OCI-LY1 (cell line): ENCODE measurements at regions not wholly inside any gene's neighbourhood (a gene's known extent, or its start where the extent isn't known, plus 50 kb on each side); places are given as distances from the start of the nearest gene placed in this dataset.

Experiments used
- H2AFZ ChIP-seq: fragments of 200-600 bp; sonication (generic), shearing (Covaris generic); 2 replicates; pipeline ENCODE4 v1.6.0; 2014; ENCODE audit warnings: antibody characterized with exemption, mild to moderate bottlenecking, low read length
- H3F3A ChIP-seq: fragments of 200-600 bp; sonication (generic), shearing (Covaris generic); 2 replicates; pipeline ENCODE4 v1.6.0; 2014; ENCODE audit warnings: mild to moderate bottlenecking, antibody characterized with exemption, low read length, moderate library complexity; ENCODE audit not compliant: insufficient read depth
- H3K27ac ChIP-seq: fragments of 200-600 bp; sonication (generic); 2 replicates; pipeline ENCODE4 v1.5.1; 2014; ENCODE audit warnings: low read length, mixed run types, mild to moderate bottlenecking, low read depth; ENCODE audit not compliant: poor library complexity, severe bottlenecking
- H3K27me3 ChIP-seq: fragments of 200-600 bp; sonication (generic); 2 replicates; pipeline ENCODE4 v1.6.0; 2014; ENCODE audit warnings: antibody characterized with exemption, mild to moderate bottlenecking, low read length, moderate library complexity; ENCODE audit not compliant: insufficient read depth
- H3K36me3 ChIP-seq: fragments of 200-600 bp; sonication (generic); 2 replicates; pipeline ENCODE4 v1.6.1; 2014; ENCODE audit warnings: mild to moderate bottlenecking, antibody characterized with exemption, low read length, moderate library complexity, mixed read lengths; ENCODE audit not compliant: insufficient read depth
- H3K4me1 ChIP-seq: fragments of 200-600 bp; sonication (generic); 2 replicates; pipeline ENCODE4 v1.5.1; 2014; ENCODE audit warnings: mild to moderate bottlenecking, low read length, moderate library complexity; ENCODE audit not compliant: insufficient read depth, severe bottlenecking
- H3K4me2 ChIP-seq: fragments of 200-600 bp; sonication (generic), shearing (Covaris generic); 2 replicates; pipeline ENCODE4 v1.6.1; 2014; ENCODE audit warnings: low read length
- H3K4me3 ChIP-seq: fragments of 200-600 bp; sonication (generic); 2 replicates; pipeline ENCODE4 v1.5.1; 2014; ENCODE audit warnings: low read length, low read depth, mild to moderate bottlenecking, mixed read lengths; ENCODE audit not compliant: poor library complexity, severe bottlenecking
- H3K79me2 ChIP-seq: fragments of 200-600 bp; shearing (Covaris generic); 2 replicates; pipeline ENCODE4 v1.6.1; 2016; ENCODE audit warnings: mixed run types, low read length, mixed read lengths; ENCODE audit not compliant: insufficient read depth
- H3K9ac ChIP-seq: fragments of 200-600 bp; sonication (generic), shearing (Covaris generic); 2 replicates; pipeline ENCODE4 v1.6.1; 2014; ENCODE audit warnings: mild to moderate bottlenecking, low read length, mixed read lengths
- H3K9me2 ChIP-seq: fragments of 200-600 bp; sonication (generic), shearing (Covaris generic); 2 replicates; pipeline ENCODE4 v1.6.1; 2014; ENCODE audit warnings: low read depth, mild to moderate bottlenecking, low read length, mixed read lengths
- H3K9me3 ChIP-seq: fragments of 200-600 bp; shearing (Covaris generic); 2 replicates; pipeline ENCODE4 v1.6.1; 2014; ENCODE audit warnings: low read length, mixed read lengths
- H4K20me1 ChIP-seq: fragments of 200-600 bp; sonication (generic), shearing (Covaris generic); 2 replicates; pipeline ENCODE4 v1.6.0; 2016; ENCODE audit warnings: mild to moderate bottlenecking, low read length; ENCODE audit not compliant: insufficient read depth
- CTCF ChIP-seq: fragments of 200-600 bp; sonication (generic), shearing (Covaris generic); IDR thresholded peaks from 2 replicates; pipeline ENCODE4 v1.5.1; 2017; ENCODE audit warnings: mild to moderate bottlenecking, antibody characterized with exemption, low read length, moderate library complexity, mixed read lengths
- EZH2 ChIP-seq: fragments of 200-600 bp; sonication (generic), shearing (Covaris generic); IDR thresholded peaks from 2 replicates; pipeline ENCODE4 v1.8.0; 2017; ENCODE audit warnings: borderline replicate concordance, mixed run types, mild to moderate bottlenecking, antibody characterized with exemption, low read length, moderate library complexity, mixed read lengths

- H3K79me2 ChIP-seq = no peaks in the 10 kb centered on the region
- TF ChIP-seq CTCF = no peak
- no peak for TF ChIP-seq EZH2
- no peaks in the 10 kb centered on the region for H3F3A ChIP-seq
- H3K4me2 ChIP-seq = no peak overlapping the region
- H3K4me1 ChIP-seq = no peaks in the 10 kb centered on the region
- H3K9ac ChIP-seq = no peak overlapping the region
- H4K20me1 ChIP-seq = no peaks in the 10 kb centered on the region
- no peak overlapping the region for H3K4me3 ChIP-seq
- H3K27me3 ChIP-seq = no peaks in the 10 kb centered on the region
- no peak overlapping the region for H2AFZ ChIP-seq
- H3K27ac ChIP-seq = no peak overlapping the region
- no peaks in the 10 kb centered on the region for H3K9me3 ChIP-seq
- no peaks in the 10 kb centered on the region for H3K36me3 ChIP-seq
- no peaks in the 10 kb centered on the region for H3K9me2 ChIP-seq
Measured at GRCh38 chr1:59141267-59141863, 155.5 kb upstream of the FGGY start.

GRCh38 chr1:59142311-59143132, 154.4 kb upstream of the FGGY start:
- no peak overlapping the region for H3K27ac ChIP-seq
- no peaks in the 10 kb centered on the region for H3K36me3 ChIP-seq
- no peak overlapping the region for H3K9ac ChIP-seq
- H2AFZ ChIP-seq = no peak overlapping the region
- no peaks in the 10 kb centered on the region for H3K27me3 ChIP-seq
- H3F3A ChIP-seq = no peaks in the 10 kb centered on the region
- no peaks in the 10 kb centered on the region for H4K20me1 ChIP-seq
- no peaks in the 10 kb centered on the region for H3K9me2 ChIP-seq
- no peaks in the 10 kb centered on the region for H3K9me3 ChIP-seq
- TF ChIP-seq EZH2 (no peak), CTCF (no peak)
- no peak overlapping the region for H3K4me3 ChIP-seq
- no peak overlapping the region for H3K4me2 ChIP-seq
- H3K79me2 ChIP-seq = no peaks in the 10 kb centered on the region
- H3K4me1 ChIP-seq = no peaks in the 10 kb centered on the region

DNA sequence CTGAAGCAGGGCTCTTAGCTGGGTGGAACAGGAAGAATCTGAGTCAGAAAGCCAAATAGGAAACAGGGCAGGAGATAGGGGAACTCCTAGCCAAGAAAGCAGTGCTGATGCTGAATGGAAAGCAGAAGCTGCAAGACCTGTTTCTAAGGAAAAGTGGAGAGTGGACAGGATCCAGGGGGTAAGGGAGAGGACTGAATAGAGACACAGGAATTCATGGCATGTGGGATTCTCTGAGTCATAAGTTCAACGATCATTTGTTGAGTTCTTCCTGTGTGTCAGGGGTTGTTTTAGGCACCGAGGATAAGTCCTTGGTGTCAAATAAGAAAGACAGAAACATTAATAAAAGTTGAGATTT, 153.8 kb upstream of the FGGY start:
- Histone ChIP-seq H3K4me3 (no peak overlapping the region), H3F3A (no peaks in the 10 kb centered on the region), H4K20me1 (no peaks in the 10 kb centered on the region), H3K27ac (no peak overlapping the region), H3K9me2 (no peaks in the 10 kb centered on the region), H3K9ac (no peak overlapping the region), H2AFZ (no peak overlapping the region), H3K79me2 (no peaks in the 10 kb centered on the region), H3K9me3 (no peaks in the 10 kb centered on the region), H3K27me3 (no peaks in the 10 kb centered on the region), H3K4me2 (no peak overlapping the region), H3K36me3 (no peaks in the 10 kb centered on the region), H3K4me1 (no peaks in the 10 kb centered on the region)
- TF ChIP-seq EZH2 = no peak
- no peak for TF ChIP-seq CTCF
